ENCODE measurements at regions not wholly inside any gene's neighbourhood (a gene's known extent, or its start where the extent isn't known, plus 50 kb on each side); places are given as distances from the start of the nearest gene placed in this dataset.

GRCh38 chr4:22216278-22216677 lies 267.7 kb upstream of the KCNIP4 start:
- no peak for TF ChIP-seq CTCF (IDR thresholded peaks at IDR 0.05)
- TF ChIP-seq POLR2A (IDR thresholded peaks at IDR 0.05): no peak

Data from upper lobe of left lung (tissue), 4 donors.